ENCODE measurements at regions not wholly inside any gene's neighbourhood (a gene's known extent, or its start where the extent isn't known, plus 50 kb on each side); places are given as distances from the start of the nearest gene placed in this dataset.

- Mint-ChIP-seq H3K27ac (no peak overlapping the region), H3K36me3 (no peaks in the 10 kb centered on the region), H3K4me1 (no peaks in the 10 kb centered on the region), H3K27me3 (no peaks in the 10 kb centered on the region), H3K9me3 (no peaks in the 10 kb centered on the region), H3K4me3 (no peak overlapping the region)
- no peak for DNase-seq
- no peak for ATAC-seq (ENCODE audit: low read depth in 2 of 2)
Observed at GRCh38 chr3:177978946-177979345, 557.3 kb upstream of the KCNMB2 start.

DNA sequence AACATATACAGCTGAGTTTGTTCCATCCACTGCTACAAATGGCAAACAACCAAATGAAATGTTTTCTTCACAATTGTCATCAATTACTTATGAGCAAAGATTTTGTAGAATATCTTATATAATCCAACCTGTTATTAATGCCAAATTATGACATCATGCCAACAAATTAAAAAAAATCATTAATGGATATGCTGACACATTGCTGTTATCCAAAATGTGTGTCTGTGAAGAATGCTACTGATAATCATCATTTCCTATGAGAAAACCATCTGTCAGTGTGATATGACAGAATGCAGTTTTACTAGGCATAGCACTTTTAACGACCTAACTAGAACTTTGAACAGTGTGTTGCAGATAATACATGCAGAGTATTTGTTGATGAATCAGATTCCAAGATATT lies 556.5 kb upstream of the KCNMB2 start:
- no peak for ATAC-seq (ENCODE audit: low read depth in 2 of 2)
- no peak overlapping the region for H3K4me3 Mint-ChIP-seq
- H3K4me1 Mint-ChIP-seq: no peaks in the 10 kb centered on the region
- no peak overlapping the region for H3K27ac Mint-ChIP-seq
- no peak for DNase-seq
- peaks cover 0 to 2% (median 0%) of the 10 kb centered on the region in 3 donors for H3K27me3 Mint-ChIP-seq
- H3K9me3 Mint-ChIP-seq: peaks cover 0 to under 1% (median 0%) of the 10 kb centered on the region in 7 donors
- H3K36me3 Mint-ChIP-seq: no peaks in the 10 kb centered on the region

GRCh38 chr3:177981576-177981975 lies 554.7 kb upstream of the KCNMB2 start:
- no peak for DNase-seq
- peaks cover 0 to 8% (median 0%) of the 10 kb centered on the region in 3 donors for H3K27me3 Mint-ChIP-seq
- ATAC-seq (ENCODE audit: low read depth in 2 of 2): no peak
- H3K9me3 Mint-ChIP-seq: peaks cover 0 to 4% (median 0%) of the 10 kb centered on the region in 7 donors
- no peaks in the 10 kb centered on the region for H3K4me1 Mint-ChIP-seq
- H3K27ac Mint-ChIP-seq: no peak overlapping the region
- H3K4me3 Mint-ChIP-seq: no peak overlapping the region
- no peaks in the 10 kb centered on the region for H3K36me3 Mint-ChIP-seq

- Mint-ChIP-seq H3K27me3 (peaks cover 0 to 8% (median 0%) of the 10 kb centered on the region in 3 donors), H3K36me3 (no peaks in the 10 kb centered on the region), H3K4me1 (no peaks in the 10 kb centered on the region), H3K9me3 (peaks cover 0 to 4% (median 0%) of the 10 kb centered on the region in 7 donors), H3K27ac (no peak overlapping the region), H3K4me3 (no peak overlapping the region)
- ATAC-seq (ENCODE audit: low read depth in 2 of 2): no peak
- DNase-seq: no peak
Observed at GRCh38 chr3:177982034-177982433, 554.2 kb upstream of the KCNMB2 start.

DNA sequence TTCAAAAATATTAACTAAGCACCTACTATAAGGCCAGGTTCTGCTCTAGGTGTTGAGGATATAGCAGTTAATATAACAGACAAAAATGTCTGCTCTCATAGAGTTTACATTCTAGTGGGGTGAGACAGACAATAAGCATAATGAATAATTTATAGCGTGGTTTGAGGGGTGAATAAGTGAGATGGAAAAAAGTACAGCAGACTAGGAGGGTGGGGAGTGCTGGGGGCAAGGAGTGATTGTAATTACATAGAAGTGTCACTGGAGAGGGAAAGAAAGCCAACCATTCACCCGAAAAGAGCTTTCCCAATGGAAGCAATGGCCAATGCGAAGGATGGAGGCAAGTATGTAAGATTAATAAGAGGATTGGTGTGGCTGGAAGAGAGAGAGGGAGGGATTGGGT lies 552.9 kb upstream of the KCNMB2 start:
- ATAC-seq (ENCODE audit: low read depth in 2 of 2) (no peak), DNase-seq (no peak)
- no peaks in the 10 kb centered on the region for H3K36me3 Mint-ChIP-seq
- H3K27ac Mint-ChIP-seq: no peak overlapping the region
- H3K4me1 Mint-ChIP-seq: no peaks in the 10 kb centered on the region
- peaks cover 0 to 8% (median 0%) of the 10 kb centered on the region in 3 donors for H3K27me3 Mint-ChIP-seq
- peaks cover 0 to 4% (median 0%) of the 10 kb centered on the region in 7 donors for H3K9me3 Mint-ChIP-seq
- H3K4me3 Mint-ChIP-seq: no peak overlapping the region

- peak overlapping the region in 1 of 6 donors; percentile 30 for H3K27ac Mint-ChIP-seq
- no peak for ATAC-seq (ENCODE audit: low read depth in 2 of 2)
- H3K4me1 Mint-ChIP-seq: no peaks in the 10 kb centered on the region
- H3K36me3 Mint-ChIP-seq: no peaks in the 10 kb centered on the region
- H3K9me3 Mint-ChIP-seq: no peaks in the 10 kb centered on the region
- no peak overlapping the region for H3K4me3 Mint-ChIP-seq
- no peaks in the 10 kb centered on the region for H3K27me3 Mint-ChIP-seq
- DNase-seq: no peak
Observed at GRCh38 chr3:177992993-177993970, 543.0 kb upstream of the KCNMB2 start.

GRCh38 chr3:177994976-177995375 lies 541.3 kb upstream of the KCNMB2 start:
- H3K4me3 Mint-ChIP-seq: no peak overlapping the region
- H3K9me3 Mint-ChIP-seq: peaks cover 4 to 8% (median 6%) of the 10 kb centered on the region in 7 donors
- no peaks in the 10 kb centered on the region for H3K4me1 Mint-ChIP-seq
- ATAC-seq (ENCODE audit: low read depth in 2 of 2) (no peak), DNase-seq (no peak)
- peaks cover 0 to 8% of the 10 kb centered on the region in 2 donors for H3K36me3 Mint-ChIP-seq
- H3K27me3 Mint-ChIP-seq: no peaks in the 10 kb centered on the region
- peak overlapping the region in 1 of 6 donors; percentile 2 for H3K27ac Mint-ChIP-seq

DNA sequence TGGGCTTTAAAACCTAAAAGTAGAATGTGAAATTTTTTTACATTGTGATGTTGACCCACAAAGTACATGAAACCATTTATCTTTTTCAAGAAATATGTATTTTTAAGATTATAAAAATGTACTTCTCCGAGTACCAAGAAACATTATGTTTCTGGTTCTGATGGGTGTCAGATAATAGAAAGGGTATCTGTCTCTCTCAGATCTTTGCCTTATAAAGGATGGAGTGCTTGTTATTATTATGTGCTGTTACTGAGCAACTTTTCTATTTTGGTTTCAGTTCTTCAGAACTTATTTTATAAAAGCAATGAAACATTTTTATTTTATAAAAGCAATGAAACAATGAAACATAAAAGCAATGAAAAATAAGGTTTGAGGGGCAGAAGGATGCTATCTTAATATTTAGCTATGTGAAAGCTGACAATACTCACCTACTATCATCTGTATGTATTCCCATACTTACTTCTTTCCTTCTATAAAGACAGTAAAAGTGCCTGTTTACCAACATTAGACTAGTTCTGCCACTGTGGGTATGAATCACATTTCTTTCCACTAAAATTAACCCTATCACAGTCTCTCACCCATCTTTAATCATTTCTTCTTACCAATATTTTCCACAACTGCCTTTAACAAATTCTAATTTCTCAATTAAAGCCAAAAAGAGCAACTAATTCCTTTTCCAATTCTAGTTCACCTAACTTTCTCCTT lies 540.7 kb upstream of the KCNMB2 start:
- ATAC-seq (ENCODE audit: low read depth in 2 of 2) (no peak), DNase-seq (no peak)
- peaks cover 4 to 12% (median 9%) of the 10 kb centered on the region in 7 donors for H3K9me3 Mint-ChIP-seq
- H3K4me3 Mint-ChIP-seq: no peak overlapping the region
- no peak overlapping the region for H3K27ac Mint-ChIP-seq
- peaks cover 0 to 8% of the 10 kb centered on the region in 2 donors for H3K36me3 Mint-ChIP-seq
- no peaks in the 10 kb centered on the region for H3K27me3 Mint-ChIP-seq
- H3K4me1 Mint-ChIP-seq: no peaks in the 10 kb centered on the region

DNA sequence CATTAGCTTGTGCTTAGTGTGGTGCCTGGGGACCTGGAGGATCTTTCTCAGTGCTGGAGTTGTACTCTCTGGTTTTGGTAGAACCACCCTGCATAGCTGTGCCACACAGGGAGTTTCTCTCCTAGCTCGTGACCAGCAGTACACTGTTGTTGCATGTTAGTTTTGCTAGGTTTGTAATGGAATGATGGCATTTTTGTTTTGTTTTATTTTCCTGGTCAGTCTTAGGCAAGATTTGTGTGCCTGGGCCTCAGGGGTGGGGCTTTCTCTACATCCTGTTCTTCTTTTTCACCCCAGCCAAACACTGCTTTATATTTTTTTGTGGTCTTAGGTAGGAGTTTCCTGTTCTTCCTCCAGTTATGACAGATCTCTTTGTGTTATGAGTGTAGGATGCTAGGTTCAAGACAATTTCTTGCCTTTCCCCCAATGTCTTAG lies 534.5 kb upstream of the KCNMB2 start:
- Mint-ChIP-seq H3K27ac (no peak overlapping the region), H3K27me3 (no peaks in the 10 kb centered on the region), H3K4me3 (peak overlapping the region in 1 of 8 donors; percentile 17), H3K9me3 (peaks cover 4 to 25% (median 9%) of the 10 kb centered on the region in 7 donors), H3K4me1 (peaks cover 8 to 15% (median 11%) of the 10 kb centered on the region in 3 donors), H3K36me3 (peaks cover 5 to 8% of the 10 kb centered on the region in 2 donors)
- no peak for ATAC-seq (ENCODE audit: low read depth in 2 of 2)
- DNase-seq: no peak

DNA sequence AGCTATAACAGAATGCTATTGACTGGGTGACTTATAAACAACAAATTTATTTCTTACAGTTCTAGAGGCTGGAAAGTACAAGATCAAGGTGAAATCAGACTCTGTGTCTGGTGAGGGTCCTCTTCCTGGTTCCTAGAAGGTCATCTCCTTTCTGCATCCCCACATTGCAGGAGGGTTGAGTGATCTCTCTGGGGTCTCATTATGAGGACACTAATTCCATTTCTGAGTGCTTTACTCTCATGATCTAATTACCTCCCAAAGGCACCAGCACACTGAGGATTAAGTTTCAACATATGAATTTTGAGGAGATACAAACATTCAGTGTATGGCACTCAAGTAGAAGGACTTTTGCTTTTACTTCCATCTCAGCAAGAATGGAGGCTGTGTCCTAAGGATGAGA lies 534.1 kb upstream of the KCNMB2 start:
- no peak overlapping the region for H3K4me3 Mint-ChIP-seq
- H3K27ac Mint-ChIP-seq: no peak overlapping the region
- no peak for ATAC-seq (ENCODE audit: low read depth in 2 of 2)
- H3K4me1 Mint-ChIP-seq: peaks cover 8 to 15% (median 11%) of the 10 kb centered on the region in 3 donors
- H3K9me3 Mint-ChIP-seq: peaks cover 4 to 25% (median 9%) of the 10 kb centered on the region in 7 donors
- H3K36me3 Mint-ChIP-seq: peaks cover 5 to 8% of the 10 kb centered on the region in 2 donors
- DNase-seq: no peak
- no peaks in the 10 kb centered on the region for H3K27me3 Mint-ChIP-seq

- H3K4me1 Mint-ChIP-seq: peaks cover 8 to 15% (median 11%) of the 10 kb centered on the region in 3 donors
- H3K27ac Mint-ChIP-seq: no peak overlapping the region
- DNase-seq (no peak), ATAC-seq (ENCODE audit: low read depth in 2 of 2) (no peak)
- H3K36me3 Mint-ChIP-seq: peaks cover 5 to 8% of the 10 kb centered on the region in 2 donors
- no peaks in the 10 kb centered on the region for H3K27me3 Mint-ChIP-seq
- no peak overlapping the region for H3K4me3 Mint-ChIP-seq
- peaks cover 4 to 25% (median 9%) of the 10 kb centered on the region in 7 donors for H3K9me3 Mint-ChIP-seq
Observed at GRCh38 chr3:178003756-178004155, 532.5 kb upstream of the KCNMB2 start.

DNA sequence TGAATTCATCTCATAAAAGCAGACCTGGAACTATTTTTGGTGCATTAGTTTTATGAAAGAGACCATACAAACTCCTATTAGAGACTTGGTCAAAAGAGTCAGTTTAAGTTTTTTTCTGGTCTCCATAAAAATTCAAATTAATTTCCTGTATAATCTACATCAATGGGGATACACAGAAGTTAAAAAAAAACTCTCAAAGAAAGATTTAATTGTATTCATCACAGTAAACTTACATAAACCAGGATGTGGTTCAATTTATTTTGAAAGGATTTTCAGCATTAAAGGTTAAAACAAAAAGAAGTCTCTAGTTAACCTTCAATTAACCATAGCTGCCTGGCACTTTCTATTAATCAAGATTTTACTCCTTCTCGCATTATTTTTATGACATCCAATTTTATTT lies 530.3 kb upstream of the KCNMB2 start:
- H3K36me3 Mint-ChIP-seq: peaks cover 0 to 5% of the 10 kb centered on the region in 2 donors
- no peak for ATAC-seq (ENCODE audit: low read depth in 2 of 2)
- no peaks in the 10 kb centered on the region for H3K27me3 Mint-ChIP-seq
- peaks cover 11 to 15% (median 12%) of the 10 kb centered on the region in 3 donors for H3K4me1 Mint-ChIP-seq
- DNase-seq: no peak
- no peak overlapping the region for H3K4me3 Mint-ChIP-seq
- H3K9me3 Mint-ChIP-seq: peaks cover 0 to 14% (median 3%) of the 10 kb centered on the region in 7 donors
- H3K27ac Mint-ChIP-seq: no peak overlapping the region

DNA sequence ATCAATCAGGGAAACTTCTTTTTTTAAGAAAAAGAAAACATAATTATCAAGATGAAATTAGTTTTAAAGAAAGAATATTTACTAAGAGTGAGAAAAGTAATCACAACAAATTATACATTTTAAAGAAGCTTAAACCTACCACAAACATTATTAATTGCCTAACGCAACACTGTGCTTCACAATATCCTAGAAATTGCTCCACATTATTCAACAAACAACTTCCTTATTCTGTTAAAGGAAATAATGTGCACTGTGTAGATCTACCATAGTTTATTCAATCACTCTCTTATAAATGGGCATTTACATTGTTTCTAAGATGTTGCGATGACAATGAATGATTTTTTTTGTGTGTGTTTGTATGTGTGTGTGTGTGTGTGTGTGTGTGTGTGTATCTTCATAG lies 525.9 kb upstream of the KCNMB2 start:
- Mint-ChIP-seq H3K4me1 (peaks cover 0 to 4% (median 0%) of the 10 kb centered on the region in 3 donors), H3K4me3 (no peak overlapping the region), H3K36me3 (no peaks in the 10 kb centered on the region), H3K9me3 (peaks cover 0 to 2% (median 0%) of the 10 kb centered on the region in 7 donors), H3K27me3 (no peaks in the 10 kb centered on the region), H3K27ac (no peak overlapping the region)
- ATAC-seq (ENCODE audit: low read depth in 2 of 2) (no peak), DNase-seq (no peak)

All from naive B cell (primary cell).